ENCODE measurements at regions not wholly inside any gene's neighbourhood (a gene's known extent, or its start where the extent isn't known, plus 50 kb on each side); places are given as distances from the start of the nearest gene placed in this dataset.
"Not testable (repeated sequence)": the region's sequence is repeated elsewhere in the genome, so short reads cannot be mapped to it uniquely, and the experiment has no call there.

DNA sequence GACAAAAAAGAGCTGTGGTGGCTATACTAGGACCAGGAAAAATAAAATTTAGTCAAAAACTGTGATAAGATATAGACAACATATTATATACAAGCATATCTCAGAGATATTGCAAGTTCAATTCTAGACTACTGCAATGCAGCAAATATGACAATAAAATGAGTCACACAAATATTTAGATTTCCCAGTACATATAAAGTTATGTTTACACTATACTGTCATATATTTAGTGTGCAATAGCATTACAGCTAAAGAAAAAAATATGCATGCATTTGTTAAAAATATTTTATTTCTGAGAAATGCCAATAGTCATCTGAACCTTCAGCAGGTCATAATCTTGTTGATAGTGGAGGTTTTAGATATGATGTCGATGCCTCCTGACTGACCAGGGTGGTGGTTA is 72.1 kb downstream of the AKR1C4 start:
- no peak for DNase-seq

DNA sequence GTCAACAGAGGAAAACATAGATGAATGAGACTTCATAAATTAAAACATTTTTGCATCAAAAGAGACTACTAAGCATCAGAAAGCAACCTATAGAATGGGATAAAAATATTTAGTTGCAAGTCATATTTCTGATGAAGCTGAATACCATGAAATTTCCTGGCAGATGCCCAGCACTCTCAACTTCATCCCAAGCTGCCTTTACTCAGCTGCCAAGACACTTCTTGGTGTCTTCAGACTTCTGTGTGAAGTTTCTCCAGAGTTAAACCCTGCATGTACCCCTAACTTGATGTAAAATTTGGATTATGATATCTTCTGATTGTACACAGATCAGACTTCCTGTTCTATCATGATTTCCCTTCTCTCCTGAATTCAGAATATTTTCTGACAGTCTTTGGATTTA is 73.2 kb downstream of the AKR1C4 start:
- DNase-seq = no peak

DNA sequence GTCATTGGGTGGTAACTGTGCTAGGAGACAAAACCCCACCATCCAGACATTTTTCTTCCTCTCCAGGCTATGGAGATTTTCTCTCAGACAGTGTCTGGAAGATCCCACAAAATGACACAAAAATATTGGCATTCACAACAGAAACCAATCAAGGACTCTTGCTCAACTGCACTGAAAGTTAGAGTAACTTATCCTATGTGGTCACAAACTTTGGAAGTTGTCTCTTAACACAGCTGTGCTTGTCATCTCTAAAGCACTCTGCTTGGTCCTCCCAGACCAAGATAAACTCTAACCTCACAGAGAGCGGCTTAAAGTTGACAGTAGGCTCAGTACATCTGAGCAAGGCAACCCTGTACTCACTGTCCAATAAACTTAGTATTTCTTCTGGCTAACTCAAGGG is 74.9 kb downstream of the AKR1C4 start:
- DNase-seq = no peak

DNA sequence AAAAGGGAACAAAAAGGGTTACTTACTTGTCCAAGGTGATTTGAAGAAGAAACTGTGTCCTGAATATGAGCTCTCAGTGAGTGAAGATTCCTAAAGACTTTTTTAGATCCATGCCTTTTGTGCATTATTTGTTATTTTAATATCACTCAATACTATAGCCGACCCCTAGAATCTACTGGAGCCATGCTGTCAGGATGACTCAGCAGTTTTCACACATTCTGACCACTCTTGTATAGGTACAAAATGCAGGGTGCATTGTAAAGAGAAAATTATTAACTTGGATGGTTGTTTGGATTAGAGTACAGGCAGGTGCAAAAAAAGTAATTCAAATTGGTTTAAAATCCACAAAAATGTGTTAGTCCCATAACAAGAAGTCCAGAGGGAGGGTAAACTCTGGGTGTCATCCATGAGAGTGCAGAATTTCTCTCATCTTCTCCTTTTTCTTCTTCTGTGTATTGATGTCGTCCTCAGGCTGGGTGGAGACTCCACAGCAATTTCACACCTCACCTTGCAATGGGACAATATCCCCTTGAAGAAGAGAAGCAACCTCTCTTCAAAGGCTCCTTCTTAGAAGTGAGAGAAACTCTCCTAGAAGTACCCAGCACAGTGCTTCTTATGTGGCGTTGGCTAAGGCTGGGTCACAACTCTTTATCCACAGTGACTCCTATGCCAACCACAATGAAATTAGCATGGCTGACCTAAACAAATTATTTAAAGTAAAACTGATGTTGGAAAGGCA is 75.6 kb downstream of the AKR1C4 start:
- DNase-seq = no peak

DNA sequence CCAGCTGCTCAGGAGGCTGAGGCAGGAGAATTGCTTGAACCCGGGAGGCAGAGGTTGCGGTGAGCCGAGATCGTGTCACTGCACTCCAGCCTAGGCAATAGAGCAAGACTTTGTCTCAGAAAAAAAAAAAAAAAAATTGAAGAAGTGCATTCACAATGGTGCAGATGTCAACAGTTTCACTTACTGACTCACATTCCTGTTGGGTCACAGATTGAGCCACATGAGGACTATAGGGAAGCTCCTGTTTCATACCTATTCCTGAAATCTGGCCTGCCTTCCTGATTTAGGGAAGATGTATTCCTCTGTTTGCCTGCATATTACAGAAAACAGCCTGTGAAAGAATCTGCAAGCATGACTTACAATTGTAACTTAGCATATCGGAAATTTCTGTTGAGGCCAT is 78.2 kb downstream of the AKR1C4 start:
- DNase-seq = no peak

DNA sequence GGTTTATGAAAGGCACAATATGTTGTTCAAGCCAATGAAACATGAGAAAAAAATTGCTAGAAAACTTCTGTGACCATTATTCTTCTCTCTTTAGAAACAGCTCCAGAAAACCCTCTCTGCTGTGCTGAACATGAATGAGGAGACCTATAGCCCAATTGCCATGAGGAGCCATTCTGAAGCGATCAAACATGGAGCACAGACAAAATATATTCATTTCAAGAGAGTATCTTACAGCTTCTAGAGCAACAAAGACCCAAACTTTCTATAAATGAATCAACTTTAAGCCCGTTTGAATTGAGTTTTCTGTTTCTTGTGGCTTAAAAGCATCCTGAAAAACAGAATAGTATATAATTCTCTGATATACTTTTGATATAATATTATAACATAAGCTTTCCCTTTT is 83.4 kb upstream of the UCN3 start:
- DNase-seq = peak; percentile 55

DNA sequence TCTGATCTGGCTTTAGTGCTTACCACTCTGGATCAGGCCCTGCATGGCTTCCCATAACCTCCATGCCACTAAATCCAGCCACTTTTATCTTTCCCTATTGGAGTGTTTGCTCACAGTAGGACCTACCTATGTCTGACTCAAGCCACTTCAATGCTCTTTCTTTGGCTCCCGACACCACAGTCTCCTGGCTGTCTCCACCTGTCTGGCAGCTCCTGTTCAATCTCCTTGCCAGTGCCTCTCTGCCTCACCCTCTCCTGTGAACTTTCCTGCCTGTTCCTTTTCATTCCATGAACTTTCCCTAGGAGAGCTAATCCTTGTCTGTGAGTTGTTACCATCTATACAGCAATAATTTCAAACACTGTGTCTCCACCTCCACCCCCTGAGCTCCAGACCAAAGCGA is 82.6 kb upstream of the UCN3 start:
- DNase-seq = no peak

DNA sequence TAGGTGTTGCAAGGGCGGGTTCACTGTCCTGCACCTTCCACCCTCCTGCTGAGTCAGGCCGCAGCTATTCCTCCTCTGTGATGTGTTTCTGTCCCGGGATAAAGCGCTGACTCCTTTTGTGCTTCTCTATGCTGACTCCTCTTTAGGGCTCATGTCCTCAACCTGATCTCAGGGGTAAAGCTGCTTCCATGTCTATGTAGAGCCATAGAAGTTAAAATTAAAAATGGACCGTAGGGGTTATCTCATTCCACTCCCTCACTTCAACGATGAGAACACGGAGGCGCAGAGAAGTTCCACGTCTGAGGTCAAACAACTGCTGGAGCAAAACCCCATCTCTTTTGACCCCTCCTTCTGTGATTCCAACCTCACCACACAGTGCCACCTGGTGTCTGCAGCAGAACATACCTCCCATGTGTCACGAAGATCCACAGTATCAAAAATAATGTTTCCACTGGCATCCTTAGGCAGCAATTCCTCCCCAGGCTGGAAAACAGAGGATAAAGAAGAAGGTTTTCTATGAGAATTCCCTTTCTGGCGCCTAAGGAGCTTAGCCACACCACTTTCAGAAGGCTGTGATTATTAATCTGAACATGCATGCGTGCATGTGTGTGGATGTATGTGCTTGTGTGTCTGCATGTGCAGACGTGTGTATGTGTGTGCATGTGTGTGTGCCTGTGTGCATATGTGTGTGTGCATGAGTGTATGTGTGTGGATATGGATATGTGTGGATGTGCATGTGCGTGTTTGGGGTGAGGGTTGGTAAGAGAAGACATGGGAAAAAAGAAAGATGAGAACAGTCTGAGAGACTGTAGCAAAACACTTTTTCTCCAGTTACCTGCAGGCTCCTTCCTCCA is 81.2 kb upstream of the UCN3 start:
- DNase-seq = peak; percentile 70

DNA sequence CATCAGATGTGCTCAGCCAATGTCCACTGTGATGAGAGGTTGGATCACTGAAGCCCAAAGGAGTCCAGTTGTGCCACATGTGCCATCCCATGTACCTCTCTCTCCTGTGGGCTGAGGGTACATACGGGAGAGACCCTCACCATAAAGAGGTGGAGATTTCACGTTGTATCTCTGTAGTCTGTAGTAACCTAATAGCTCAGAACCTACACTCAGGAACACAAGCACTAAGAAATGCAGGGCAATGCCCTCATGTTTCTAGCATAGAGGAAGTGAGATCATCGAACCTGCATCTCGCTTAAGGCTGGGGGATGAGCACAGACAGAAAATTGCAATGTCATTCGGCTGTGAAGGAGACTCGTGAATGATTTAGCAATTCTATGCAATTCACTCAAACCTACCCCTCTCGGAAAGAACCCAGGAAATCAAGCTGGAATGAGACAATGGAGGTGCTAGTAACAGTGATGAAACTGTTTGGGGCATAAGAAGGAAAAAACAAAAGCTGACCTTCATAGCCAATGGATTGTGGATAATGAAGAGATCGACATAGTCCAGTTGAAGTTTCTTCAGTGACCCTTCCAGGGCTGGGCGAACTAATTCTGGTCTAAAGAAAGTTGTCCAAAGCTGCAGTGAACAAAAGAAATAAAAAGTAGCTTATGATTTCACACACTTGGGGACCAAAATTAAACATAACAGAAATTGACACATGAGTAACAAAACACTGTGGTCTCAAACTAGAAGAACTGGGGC is 80.3 kb upstream of the UCN3 start:
- peak; percentile 67 for DNase-seq

DNA sequence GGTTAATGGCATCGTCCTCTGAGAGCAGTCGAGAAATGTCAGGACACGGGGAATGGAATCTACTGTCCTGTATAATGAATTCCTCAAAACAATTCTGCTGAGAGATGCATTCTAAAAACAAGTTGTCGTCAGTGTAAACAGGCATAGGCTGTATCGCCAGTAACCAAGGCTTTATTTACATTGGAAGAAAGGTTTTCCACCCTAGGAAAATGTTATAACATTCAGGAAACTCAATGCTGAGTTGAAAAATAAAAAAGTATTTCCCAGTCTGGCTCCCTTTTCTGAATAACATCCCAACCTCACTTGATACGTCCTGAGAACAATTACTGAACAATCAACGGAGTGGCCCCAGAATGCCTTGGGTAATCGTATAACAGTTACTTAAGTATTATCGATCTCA is 79.6 kb upstream of the UCN3 start:
- no peak for DNase-seq

DNA sequence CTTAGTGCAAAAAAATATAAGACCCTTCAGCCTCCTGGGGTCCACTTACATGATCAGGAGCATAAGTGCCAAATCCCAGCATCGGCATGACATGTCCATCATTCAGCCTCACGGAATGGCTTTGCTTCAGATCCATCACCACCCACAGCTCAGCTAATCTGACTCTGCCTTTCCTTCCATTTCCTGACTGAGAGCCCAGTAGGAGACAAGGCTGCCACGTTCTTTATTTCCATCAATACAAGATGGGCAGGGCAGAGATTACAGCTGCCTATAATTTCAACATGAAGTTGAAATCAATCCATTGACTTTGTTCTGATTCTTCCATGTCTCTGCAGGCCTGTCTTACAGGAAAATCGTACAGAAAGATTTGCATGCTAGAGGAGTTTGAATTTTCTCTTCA is 76.4 kb upstream of the UCN3 start:
- no peak for DNase-seq

DNA sequence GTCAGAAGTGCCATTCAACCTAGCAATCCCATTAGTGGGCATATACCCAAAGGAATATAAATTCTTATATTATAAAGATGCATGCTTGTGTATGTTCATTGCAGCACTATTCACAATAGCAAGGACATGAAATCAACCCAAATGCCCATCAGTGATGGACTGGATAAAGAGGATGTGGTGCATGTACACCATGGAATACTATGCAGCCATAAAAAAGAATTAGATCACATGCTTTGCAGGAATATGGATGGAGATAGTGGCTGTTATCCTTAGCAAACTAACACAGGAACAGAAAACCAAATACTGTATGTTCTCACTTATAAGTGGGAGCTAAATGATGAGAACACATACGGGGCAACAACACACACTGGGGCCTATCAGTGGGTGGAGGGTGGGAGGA is 75.5 kb upstream of the UCN3 start:
- DNase-seq = not testable (repeated sequence)

DNA sequence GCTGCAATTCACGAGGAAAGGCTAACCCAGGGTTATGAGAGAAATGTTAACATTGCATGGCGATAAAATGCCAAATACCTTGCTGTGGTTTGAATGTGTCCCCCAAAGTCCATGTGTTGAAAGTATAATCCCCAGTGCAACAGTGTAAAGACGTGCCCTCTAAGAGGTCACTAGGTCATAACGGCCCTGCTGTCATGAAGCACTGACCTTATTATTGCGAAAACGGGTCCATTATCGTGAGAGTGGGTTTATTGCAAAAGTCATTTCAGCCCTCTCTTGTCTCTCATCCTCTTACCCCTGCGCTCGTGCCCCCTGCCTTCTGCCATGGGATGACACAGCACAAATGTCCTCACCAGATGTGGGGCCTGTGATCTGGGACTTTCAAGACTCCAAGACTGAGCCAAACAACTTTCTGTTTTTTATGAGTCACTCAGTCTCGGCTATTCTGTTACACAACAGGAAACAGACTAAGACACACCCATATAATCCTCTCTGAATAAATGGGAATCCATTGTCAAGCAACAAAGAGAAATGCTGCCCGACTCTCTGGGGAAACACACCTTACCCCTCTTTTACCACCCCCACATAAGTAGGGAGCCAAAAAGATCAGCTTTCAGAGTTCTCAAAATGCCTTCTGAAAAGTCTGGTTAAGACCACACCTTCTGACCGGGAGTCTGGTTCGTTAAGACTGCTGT is 73.1 kb upstream of the UCN3 start:
- DNase-seq = peak; percentile 89

DNA sequence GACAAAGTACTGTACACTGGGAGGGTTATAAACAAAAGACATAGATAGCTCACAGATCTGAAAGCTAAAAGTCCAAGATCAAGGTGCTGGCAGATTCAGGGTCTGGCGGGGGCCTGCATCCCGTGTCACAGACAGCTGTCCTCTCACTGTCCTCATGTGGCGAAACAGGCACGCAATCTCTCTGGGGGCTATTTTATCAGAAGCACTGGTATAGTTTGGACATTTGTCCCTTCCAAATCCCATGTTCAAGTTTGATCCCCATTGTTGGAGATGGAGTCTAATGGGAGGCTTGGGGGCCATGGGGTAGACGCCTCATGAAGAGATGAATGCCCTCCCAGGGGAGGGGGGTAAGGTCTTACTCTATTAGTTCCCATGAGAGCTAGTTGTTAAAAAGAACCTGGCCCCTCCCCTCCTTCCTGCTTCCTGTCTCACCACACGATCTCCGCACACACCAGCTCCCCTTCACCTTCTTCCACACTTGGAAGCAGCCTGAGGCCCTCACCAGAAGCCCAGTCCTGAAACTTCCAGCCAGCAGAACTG is 72.5 kb upstream of the UCN3 start:
- DNase-seq = peak; percentile 78

DNA sequence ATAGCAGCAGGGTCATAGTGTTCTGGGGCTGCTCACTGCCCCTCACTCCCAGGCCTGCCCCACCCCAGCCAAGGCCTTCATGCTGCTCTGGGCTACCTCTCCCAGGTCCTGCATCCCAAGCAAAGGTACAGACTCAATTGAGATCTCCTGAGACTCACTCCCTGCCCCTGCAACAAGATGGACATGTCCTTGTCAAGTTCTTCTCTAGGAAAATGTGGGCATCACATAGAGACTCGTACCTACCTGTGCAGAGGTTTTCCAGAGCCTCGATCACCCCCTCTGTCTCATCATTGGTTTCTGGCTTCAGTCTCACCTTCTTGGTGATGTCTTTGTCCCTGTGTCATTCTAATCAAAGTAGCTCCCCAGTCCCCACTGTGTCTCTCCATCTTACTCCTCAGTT is 71.8 kb upstream of the UCN3 start:
- not testable (repeated sequence) for DNase-seq

DNA sequence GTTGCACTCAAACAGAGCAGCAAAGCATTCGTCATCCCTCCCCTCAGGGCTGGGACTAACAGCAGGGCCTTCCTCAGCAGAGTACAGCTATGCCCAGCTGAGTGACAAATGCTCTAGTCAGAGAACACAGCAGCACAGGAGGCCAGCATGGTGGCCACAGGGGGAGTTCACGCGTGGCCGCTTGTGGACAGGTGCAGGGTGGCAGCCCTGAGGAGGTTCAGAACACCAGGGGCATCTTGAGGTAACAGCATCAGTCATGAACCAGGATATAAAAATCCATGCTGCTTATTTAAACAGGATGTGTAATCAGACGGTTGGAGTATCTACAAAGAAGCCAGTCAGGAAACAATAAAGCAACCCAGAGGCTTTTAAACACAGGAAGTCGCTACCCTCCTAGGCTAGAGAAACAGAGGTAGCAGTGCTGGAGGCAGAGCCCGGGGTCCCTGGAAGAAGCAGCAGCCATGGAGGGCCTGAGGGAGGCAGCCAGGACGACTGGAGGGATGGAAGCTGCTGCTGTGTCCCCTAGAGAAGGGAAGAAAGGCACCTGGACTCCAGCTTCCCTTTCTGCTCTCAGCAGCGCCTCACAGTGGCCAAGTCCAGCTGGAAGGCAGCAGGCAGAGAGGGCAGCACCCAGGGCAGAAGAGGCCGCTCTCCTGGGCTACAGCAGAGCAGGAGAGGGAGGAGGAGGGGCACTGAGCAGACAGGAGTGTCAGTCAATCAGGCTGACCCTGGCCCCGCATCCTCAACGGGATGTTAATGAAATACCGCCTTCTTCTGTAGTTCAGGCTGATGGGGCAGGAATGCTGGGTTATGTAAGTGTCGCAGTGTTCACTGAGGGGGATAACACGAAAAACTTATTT is 70.8 kb upstream of the UCN3 start:
- peak; percentile 87 for DNase-seq

DNA sequence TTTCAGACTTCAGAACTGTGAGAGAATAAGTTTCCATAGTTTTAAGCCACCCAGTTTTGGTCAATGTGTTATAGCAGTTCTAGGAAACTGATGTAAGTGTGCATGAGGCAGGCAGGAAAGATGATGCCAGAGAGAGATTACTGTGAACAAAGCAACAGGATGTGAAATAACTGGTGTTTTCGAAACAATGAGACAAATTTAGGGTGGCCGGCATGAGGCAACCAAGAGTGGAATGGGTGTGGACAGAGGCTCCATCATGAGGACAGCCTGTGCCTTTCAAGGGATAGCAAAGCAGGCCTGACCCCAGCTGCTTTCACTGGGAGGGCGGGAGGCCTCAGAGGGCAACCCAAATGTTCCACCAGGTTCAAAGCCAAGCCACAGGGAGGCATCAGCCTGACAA is 67.3 kb upstream of the UCN3 start:
- DNase-seq = peak; percentile 86

DNA sequence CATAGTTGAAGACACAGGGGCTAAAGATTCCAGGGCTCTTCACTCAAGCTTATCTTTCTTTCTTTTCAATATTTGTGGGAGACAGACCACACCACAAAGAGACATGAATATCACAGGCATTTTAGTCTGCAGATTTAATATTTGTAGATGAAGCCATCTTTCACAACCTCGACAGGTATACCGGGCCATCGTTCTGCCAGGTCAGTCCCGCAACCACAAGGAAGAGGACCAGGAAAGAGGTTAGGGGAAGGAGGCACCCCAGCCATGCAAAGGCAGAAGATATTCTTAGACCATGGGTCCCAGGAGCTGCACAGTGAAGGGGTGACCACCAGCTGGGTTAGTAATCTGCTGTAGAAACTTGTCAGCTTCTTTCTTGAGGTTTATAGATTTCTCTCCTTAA is 66.8 kb upstream of the UCN3 start:
- no peak for DNase-seq

DNA sequence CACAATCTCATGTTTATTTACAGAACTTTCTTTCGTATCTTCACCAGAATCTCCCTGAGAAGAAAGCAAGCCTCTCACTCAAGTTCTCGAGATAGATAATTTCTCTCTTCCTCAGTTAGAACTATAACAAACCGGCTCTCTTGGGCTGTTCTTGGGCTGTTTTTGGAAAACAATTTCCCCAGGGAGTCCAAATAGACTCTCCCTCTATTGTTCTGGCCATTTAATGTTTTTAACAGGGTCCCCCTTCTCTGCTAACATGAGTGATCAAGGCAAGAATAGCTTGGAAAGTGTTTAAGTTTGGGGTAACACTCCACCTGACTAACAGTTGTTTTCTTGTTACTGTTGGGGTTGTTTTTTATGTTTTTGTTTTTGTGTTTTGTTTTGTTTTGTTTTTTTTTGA is 64.8 kb upstream of the UCN3 start:
- DNase-seq = no peak

DNA sequence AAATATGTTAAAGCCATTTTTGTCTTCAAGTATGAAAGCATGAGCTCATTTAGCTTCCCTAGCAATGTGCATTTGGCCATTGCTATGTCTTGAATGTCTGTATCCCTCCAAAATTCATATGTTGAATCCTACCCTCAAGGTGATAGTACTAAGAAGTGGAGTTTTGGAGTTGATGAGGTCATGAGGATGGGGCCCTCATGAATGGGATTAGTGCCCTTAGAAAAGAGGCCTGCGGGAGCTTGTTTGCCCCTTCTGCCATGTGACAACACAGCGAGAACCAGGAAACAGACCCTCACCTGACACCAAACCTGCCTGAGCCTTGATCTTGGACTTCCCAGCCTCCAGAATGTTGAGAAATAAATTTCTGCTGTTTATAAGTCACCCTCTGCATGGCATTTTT is 61.3 kb upstream of the UCN3 start:
- no peak for DNase-seq

DNA sequence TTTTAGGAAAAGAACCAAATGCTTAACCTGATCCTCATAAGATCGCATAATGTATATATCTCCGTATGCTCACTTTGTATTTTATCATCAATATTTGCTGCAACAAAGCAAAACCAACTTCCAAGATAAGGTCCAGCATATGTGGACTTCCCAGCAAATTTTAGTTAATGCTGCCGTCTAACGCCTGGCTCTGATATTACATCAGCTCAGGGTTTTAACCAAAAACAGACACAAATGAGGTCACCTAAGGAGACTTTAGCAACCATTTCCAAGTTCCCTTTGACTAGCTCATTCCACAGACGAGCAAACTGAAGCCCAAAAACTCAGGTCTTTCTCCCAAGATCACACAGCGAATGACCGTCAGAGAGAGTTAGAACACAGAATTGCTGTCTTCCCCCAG is 59.4 kb upstream of the UCN3 start:
- DNase-seq = no peak

DNA sequence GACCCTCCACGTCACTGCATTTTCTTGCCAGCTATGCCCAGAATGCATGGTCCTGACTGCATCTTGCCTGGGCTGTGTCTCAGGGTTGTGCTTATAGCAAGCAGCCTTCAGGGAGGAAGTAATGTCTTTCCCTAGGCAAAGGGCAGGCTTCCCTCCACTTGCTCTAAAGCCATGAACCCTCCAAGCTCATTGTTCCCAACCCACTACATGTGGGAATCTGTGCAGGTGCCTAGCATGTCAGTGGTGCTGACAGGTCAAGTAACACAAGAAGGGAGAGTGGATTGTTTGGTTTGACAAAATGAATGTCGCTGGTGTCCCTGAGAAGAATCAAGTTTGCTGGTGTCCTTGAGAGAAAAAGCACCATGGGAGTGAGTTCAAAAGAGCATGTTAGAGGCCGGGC is 53.9 kb upstream of the UCN3 start:
- DNase-seq = no peak

Data from activated CD4-positive, alpha-beta T cell treated with anti-CD3 and anti-CD28 coated beads, Interleukin-2, amount 50 U/mL, for 16 hours (primary cell).